IMR-90 (cell line): ENCODE measurements at regions not wholly inside any gene's neighbourhood (a gene's known extent, or its start where the extent isn't known, plus 50 kb on each side); places are given as distances from the start of the nearest gene placed in this dataset.

Experiments used
- TF ChIP-seq, protein P1 (sequence below): conservative IDR thresholded peaks from 2 replicates; pipeline ENCODE4 v1.5.1; 2012; ENCODE audit warnings: mild to moderate bottlenecking, low read depth, low read length, improper control_type of control experiment
- TF ChIP-seq, protein P2 (sequence below): fragments of 150-350 bp; IDR thresholded peaks from 2 replicates; pipeline ENCODE4 v1.6.1; 2017; ENCODE audit warnings: mild to moderate bottlenecking, antibody characterized with exemption, low read length, low read depth

DNA sequence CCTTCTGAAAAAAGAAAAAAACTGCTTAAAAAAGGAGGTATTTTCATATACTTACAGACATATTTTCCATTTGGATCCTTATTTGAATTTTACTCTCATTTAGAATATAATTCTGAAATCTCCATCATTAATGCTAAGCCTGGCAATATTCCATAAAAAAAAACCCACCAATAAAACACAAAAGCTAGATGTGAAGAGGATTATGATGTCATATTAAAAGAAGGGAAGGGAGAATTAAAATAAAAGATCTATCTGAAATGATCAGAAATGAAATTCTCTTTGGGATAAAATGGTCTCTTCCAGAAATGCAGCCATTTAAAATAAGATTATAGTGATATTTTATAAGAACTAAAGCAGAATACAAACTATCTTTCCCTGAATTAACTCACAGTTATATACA, 206.7 kb upstream of the CAMK1G start:
- TF ChIP-seq, protein P1, sequence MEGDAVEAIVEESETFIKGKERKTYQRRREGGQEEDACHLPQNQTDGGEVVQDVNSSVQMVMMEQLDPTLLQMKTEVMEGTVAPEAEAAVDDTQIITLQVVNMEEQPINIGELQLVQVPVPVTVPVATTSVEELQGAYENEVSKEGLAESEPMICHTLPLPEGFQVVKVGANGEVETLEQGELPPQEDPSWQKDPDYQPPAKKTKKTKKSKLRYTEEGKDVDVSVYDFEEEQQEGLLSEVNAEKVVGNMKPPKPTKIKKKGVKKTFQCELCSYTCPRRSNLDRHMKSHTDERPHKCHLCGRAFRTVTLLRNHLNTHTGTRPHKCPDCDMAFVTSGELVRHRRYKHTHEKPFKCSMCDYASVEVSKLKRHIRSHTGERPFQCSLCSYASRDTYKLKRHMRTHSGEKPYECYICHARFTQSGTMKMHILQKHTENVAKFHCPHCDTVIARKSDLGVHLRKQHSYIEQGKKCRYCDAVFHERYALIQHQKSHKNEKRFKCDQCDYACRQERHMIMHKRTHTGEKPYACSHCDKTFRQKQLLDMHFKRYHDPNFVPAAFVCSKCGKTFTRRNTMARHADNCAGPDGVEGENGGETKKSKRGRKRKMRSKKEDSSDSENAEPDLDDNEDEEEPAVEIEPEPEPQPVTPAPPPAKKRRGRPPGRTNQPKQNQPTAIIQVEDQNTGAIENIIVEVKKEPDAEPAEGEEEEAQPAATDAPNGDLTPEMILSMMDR: no peak
- TF ChIP-seq, protein P2, sequence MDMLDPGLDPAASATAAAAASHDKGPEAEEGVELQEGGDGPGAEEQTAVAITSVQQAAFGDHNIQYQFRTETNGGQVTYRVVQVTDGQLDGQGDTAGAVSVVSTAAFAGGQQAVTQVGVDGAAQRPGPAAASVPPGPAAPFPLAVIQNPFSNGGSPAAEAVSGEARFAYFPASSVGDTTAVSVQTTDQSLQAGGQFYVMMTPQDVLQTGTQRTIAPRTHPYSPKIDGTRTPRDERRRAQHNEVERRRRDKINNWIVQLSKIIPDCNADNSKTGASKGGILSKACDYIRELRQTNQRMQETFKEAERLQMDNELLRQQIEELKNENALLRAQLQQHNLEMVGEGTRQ: no peak
